ENCODE measurements at regions not wholly inside any gene's neighbourhood (a gene's known extent, or its start where the extent isn't known, plus 50 kb on each side); places are given as distances from the start of the nearest gene placed in this dataset.
A peak's percentile ranks its signal among the peaks of the same experiment; 100 is the strongest.

DNA sequence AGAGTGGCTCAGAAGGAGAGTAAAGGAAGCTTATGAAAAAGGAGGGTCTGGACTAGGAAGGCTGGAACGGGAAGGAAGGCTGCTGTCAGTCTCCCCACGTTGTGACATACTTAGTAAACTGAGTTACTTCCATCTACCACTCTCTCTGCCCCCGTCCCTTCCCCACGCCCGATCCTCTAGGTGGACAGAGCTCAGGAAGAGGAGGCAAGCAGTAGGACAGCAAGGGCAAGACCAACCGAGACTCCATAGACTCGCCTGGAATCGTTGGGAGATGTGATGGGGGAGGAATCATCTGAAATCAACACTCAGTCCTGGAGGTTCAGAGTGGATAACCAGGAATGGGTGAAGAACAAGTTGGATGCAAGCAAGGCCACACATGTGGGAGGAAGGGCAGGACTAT is 240.7 kb downstream of the BUD13 start:
- intact Hi-C loops (cut with DNase I) = no loop called here

DNA sequence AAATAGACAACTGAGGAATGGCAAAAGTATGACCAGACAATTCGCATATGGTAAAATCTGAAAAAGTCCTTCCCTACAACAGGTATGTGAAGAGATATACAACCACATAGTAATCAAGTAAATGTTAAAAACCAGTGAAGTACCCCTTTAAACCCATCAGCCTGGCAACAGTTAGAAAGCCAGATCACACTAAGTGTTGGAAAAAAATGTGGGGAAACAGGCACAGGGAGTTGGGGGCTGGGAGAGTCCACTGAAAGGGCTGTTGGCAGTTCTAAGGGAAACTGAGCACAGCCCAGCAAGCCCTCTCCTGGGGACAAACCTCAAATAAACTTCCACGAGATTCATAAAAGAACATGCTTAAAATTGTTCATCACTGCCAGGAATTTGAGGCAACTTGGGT is 242.1 kb downstream of the BUD13 start:
- no peaks in the 10 kb centered on the region for H3K36me3 ChIP-seq
- H3K27me3 ChIP-seq = peaks cover 0 to 17% (median 0%) of the 10 kb centered on the region in 3 donors
- H3K27ac ChIP-seq = no peak overlapping the region
- whole genome bisulfite sequencing, 2 donors = 83 to 86% methylated on average over 2 of the region's 2 CpGs
- TF ChIP-seq EP300 (IDR thresholded peaks at IDR 0.05) (no peak), POLR2A (IDR thresholded peaks at IDR 0.05) (no peak), POLR2AphosphoS5 (IDR thresholded peaks at IDR 0.05) (no peak)
- TF ChIP-seq, protein P1, sequence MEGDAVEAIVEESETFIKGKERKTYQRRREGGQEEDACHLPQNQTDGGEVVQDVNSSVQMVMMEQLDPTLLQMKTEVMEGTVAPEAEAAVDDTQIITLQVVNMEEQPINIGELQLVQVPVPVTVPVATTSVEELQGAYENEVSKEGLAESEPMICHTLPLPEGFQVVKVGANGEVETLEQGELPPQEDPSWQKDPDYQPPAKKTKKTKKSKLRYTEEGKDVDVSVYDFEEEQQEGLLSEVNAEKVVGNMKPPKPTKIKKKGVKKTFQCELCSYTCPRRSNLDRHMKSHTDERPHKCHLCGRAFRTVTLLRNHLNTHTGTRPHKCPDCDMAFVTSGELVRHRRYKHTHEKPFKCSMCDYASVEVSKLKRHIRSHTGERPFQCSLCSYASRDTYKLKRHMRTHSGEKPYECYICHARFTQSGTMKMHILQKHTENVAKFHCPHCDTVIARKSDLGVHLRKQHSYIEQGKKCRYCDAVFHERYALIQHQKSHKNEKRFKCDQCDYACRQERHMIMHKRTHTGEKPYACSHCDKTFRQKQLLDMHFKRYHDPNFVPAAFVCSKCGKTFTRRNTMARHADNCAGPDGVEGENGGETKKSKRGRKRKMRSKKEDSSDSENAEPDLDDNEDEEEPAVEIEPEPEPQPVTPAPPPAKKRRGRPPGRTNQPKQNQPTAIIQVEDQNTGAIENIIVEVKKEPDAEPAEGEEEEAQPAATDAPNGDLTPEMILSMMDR (IDR thresholded peaks at IDR 0.05) = no peak
- H3K4me3 ChIP-seq = no peak overlapping the region
- no peak for DNase-seq
- H3K4me1 ChIP-seq = no peaks in the 10 kb centered on the region
- peaks cover 0 to 6% (median 0%) of the 10 kb centered on the region in 4 donors for H3K9me3 ChIP-seq
- intact Hi-C loops (cut with DNase I) = no loop called here

More for the DNA sequence above, 240.7 kb downstream of the BUD13 start:
- peak; percentile 30 for DNase-seq
- Histone ChIP-seq H3K9me3 (peaks cover 0 to 6% (median 0%) of the 10 kb centered on the region in 4 donors), H3K27me3 (peaks cover 0 to 17% (median 0%) of the 10 kb centered on the region in 3 donors), H3K36me3 (no peaks in the 10 kb centered on the region), H3K27ac (no peak overlapping the region), H3K4me3 (no peak overlapping the region), H3K4me1 (no peaks in the 10 kb centered on the region)
- no peak for TF ChIP-seq EP300 (IDR thresholded peaks at IDR 0.05)
- TF ChIP-seq, protein P1 (IDR thresholded peaks at IDR 0.05) = no peak
- TF ChIP-seq POLR2AphosphoS5 (IDR thresholded peaks at IDR 0.05) = no peak
- TF ChIP-seq POLR2A (IDR thresholded peaks at IDR 0.05) = no peak
- WGBS, 2 donors = 80 to 83% methylated on average over 8 of the region's 8 CpGs

DNA sequence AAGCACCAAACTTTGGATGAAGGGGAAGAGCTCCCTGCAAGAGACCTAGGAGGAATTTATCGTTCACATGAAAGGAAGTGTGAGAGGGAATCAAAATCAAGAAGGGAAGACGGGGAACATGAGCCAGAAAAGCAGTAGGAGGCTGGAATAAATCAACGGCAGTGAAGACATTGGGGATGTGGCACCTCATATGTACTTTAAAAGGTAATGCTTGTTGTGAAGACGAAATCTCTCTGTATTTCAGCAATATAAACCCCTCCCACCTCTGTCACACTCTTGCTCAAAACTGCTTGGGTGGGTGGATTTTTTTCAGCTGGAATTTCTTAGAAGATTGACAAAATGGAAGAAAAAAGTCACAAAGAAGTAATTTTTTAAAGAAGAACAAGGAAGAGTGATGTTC is 243.5 kb downstream of the BUD13 start:
- H3K27me3 ChIP-seq = peaks cover 0 to 10% (median 0%) of the 10 kb centered on the region in 3 donors
- no peak for DNase-seq
- TF ChIP-seq POLR2AphosphoS5 (IDR thresholded peaks at IDR 0.05) (no peak), EP300 (IDR thresholded peaks at IDR 0.05) (no peak), POLR2A (IDR thresholded peaks at IDR 0.05) (no peak)
- TF ChIP-seq, protein P1 (IDR thresholded peaks at IDR 0.05) = no peak
- H3K36me3 ChIP-seq = no peaks in the 10 kb centered on the region
- H3K9me3 ChIP-seq = peaks cover 0 to 6% (median 0%) of the 10 kb centered on the region in 4 donors
- 61 to 68% methylated on average over 4 of the region's 4 CpGs for WGBS, 2 donors
- no peaks in the 10 kb centered on the region for H3K4me1 ChIP-seq
- H3K4me3 ChIP-seq = no peak overlapping the region
- no peak overlapping the region for H3K27ac ChIP-seq
- intact Hi-C loops (cut with DNase I) = no loop called here

DNA sequence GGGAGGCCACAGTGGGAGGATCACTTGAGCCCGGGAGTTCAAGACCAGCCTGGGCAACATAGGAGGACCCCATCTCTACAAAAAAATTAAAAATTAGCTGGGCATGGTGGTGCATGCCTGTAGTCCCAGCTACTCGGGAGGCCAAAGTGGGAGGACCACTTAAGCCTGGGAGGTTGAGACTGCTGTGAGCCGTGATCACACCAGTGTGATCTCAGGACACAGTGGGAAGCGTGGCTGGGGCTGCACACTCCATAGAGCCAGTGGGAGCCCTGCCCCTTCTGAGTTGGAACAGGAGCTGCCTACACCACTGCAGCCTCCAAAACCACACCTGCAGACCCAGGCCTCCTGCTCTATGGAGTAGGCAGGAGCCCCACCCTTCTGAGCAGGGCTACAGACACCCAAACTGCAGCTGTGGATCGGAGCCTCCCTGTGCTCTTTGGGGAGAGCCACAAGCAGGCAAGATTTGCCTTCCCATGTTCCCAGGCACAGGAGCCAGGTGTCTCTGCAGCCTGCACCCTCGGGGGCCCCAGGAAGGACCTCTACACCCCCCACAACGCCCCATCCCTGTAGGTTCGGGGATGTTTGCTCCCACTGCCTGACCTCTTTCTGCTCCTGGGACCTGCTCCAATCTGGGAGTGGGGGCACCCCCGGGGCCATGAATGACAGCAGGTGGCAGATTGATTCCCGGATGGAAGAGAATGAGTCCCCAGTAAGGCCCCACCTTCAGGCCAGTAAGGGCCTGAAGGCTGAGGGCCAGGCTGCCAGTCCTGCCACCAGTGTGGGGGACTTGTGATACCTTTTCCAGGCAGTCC is 245.4 kb downstream of the BUD13 start:
- Histone ChIP-seq H3K9me3 (peaks cover 0 to 6% (median 0%) of the 10 kb centered on the region in 4 donors), H3K27me3 (peaks cover 0 to 10% (median 0%) of the 10 kb centered on the region in 3 donors), H3K27ac (no peak overlapping the region), H3K36me3 (no peaks in the 10 kb centered on the region), H3K4me1 (no peaks in the 10 kb centered on the region), H3K4me3 (no peak overlapping the region)
- intact Hi-C loops (cut with DNase I) = no loop called here
- TF ChIP-seq, protein P1 (IDR thresholded peaks at IDR 0.05) = no peak
- TF ChIP-seq EP300 (IDR thresholded peaks at IDR 0.05) = no peak
- no peak for TF ChIP-seq POLR2A (IDR thresholded peaks at IDR 0.05)
- TF ChIP-seq POLR2AphosphoS5 (IDR thresholded peaks at IDR 0.05) = no peak
- WGBS, 2 donors = 69 to 89% methylated on average over 10 of the region's 10 CpGs
- DNase-seq = peak; percentile 58
